Body of pancreas (tissue), 4 donors: ENCODE measurements at regions not wholly inside any gene's neighbourhood (a gene's known extent, or its start where the extent isn't known, plus 50 kb on each side); places are given as distances from the start of the nearest gene placed in this dataset.

ENCODE experiments used
- ATAC-seq: fragments of 150-250 bp; one replicate; pipeline ENCODE4 v1.9.1; 2016
- DNase-seq, 4 donors: peaks; one replicate each; pipeline ENCODE4 v3.0.0-alpha.2; 2019
- H3K27ac ChIP-seq, 4 donors: fragments of 200-600 bp; sonication (generic); 1 replicate in 3 of 4; 2 replicates in 1 of 4; pipeline versions ENCODE4 v1.5.1 to v1.6.1; 2016 to 2019; ENCODE audit warnings: mild to moderate bottlenecking in 1 of 4, mixed read lengths in 1 of 4, moderate library complexity in 1 of 4
- H3K27me3 ChIP-seq, 2 donors: fragments of 200-600 bp; sonication (generic); one replicate each; pipeline ENCODE4 v1.6.0; 2016; ENCODE audit warnings: mild to moderate bottlenecking in 1 of 2
- H3K36me3 ChIP-seq, 2 donors: fragments of 200-600 bp; sonication (generic); replicated peaks in 1 of 2; 2 replicates each; pipeline ENCODE4 v1.5.1; 2016; ENCODE audit warnings: low read depth in 2 of 2; ENCODE audit not compliant: insufficient read depth in 1 of 2
- H3K4me1 ChIP-seq: fragments of 200-600 bp; sonication (generic); one replicate; pipeline ENCODE4 v1.6.0; 2016
- H3K4me3 ChIP-seq, 2 donors: fragments of 200-600 bp; sonication (generic); 1 replicate in 1 of 2; 2 replicates in 1 of 2; pipeline ENCODE4 v1.5.1; 2016 to 2019
- H3K9me3 ChIP-seq, 3 donors: fragments of 200-600 bp; sonication (generic); 1 replicate in 2 of 3; 2 replicates in 1 of 3; pipeline ENCODE4 v1.5.1; 2016
- CTCF ChIP-seq, 7 experiments: fragments of 450-650 bp in 4 of 7; fragments of 200-600 bp in 3 of 7; sonication (generic) in 3 of 7; IDR thresholded peaks; one replicate each; pipeline ENCODE4 v1.5.1; 2016 to 2019; ENCODE audit warnings: antibody characterized with exemption in 7 of 7
- POLR2A ChIP-seq, 3 donors: fragments of 450-650 bp; IDR thresholded peaks; one replicate each; pipeline ENCODE4 v1.6.1; 2016; ENCODE audit warnings: antibody characterized with exemption in 3 of 3, mild to moderate bottlenecking in 2 of 3
- WGBS, 2 donors: methylation state at CpG; one replicate each; pipeline ENCODE4 v1.1.5; 2017; 5-methylcytosine and 5-hydroxymethylcytosine counted together
- intact Hi-C: fragments of 100-400 bp; cut with DNase I; formaldehyde crosslinking; loops from one replicate; pipeline ENCODE4 v1.15.1; 2023

DNA sequence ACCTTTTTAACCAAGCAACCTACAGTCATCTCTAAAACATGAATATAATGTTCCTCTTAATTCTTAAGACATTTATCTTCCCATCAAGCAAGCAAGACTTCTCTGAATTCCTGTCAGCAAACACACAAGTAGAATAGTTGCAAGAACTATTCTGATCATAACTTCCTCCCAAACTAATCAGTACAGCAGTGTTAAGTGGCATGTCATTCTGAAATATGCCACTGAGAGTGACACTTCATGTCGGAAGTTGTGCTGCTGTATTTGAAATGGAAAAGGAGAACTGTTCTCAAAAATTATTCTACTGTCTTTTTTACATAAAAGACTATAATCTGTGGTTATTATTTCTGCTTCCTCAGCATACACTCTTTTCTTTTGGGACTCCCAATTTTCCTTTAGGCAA is 546.6 kb downstream of the PCDH18 start:
- DNase-seq (no peak), ATAC-seq (no peak)
- Histone ChIP-seq H3K27me3 (no peaks in the 10 kb centered on the region), H3K4me3 (no peak overlapping the region), H3K36me3 (no peaks in the 10 kb centered on the region), H3K4me1 (no peaks in the 10 kb centered on the region), H3K9me3 (no peaks in the 10 kb centered on the region), H3K27ac (no peak overlapping the region)
- intact Hi-C loops = no loop called here
- WGBS, 2 donors = 38 to 48% methylated on average over 1 of the region's 1 CpG
- no peak for TF ChIP-seq CTCF (IDR thresholded peaks at IDR 0.05)
- TF ChIP-seq POLR2A (IDR thresholded peaks at IDR 0.05) = no peak

- 21 to 29% methylated on average over 4 of the region's 4 CpGs for WGBS, 2 donors
- ATAC-seq = no peak
- TF ChIP-seq CTCF (IDR thresholded peaks at IDR 0.05) (no peak), POLR2A (IDR thresholded peaks at IDR 0.05) (no peak)
- Histone ChIP-seq H3K27ac (no peak overlapping the region), H3K36me3 (no peaks in the 10 kb centered on the region), H3K27me3 (no peaks in the 10 kb centered on the region), H3K4me1 (no peaks in the 10 kb centered on the region), H3K9me3 (no peaks in the 10 kb centered on the region), H3K4me3 (no peak overlapping the region)
- intact Hi-C loops = no loop called here
- DNase-seq = no peak
Measured at GRCh38 chr4:136967069-136967468, 565.2 kb downstream of the PCDH18 start.

GRCh38 chr4:136965478-136965877 is 566.8 kb downstream of the PCDH18 start:
- H3K36me3 ChIP-seq = no peaks in the 10 kb centered on the region
- H3K27me3 ChIP-seq = no peaks in the 10 kb centered on the region
- H3K27ac ChIP-seq = no peak overlapping the region
- no peaks in the 10 kb centered on the region for H3K9me3 ChIP-seq
- no peak overlapping the region for H3K4me3 ChIP-seq
- ATAC-seq (no peak), DNase-seq (no peak)
- WGBS, 2 donors = 59 to 62% methylated on average over 3 of the region's 3 CpGs
- intact Hi-C loops = no loop called here
- TF ChIP-seq CTCF (IDR thresholded peaks at IDR 0.05) (no peak), POLR2A (IDR thresholded peaks at IDR 0.05) (no peak)
- H3K4me1 ChIP-seq = no peaks in the 10 kb centered on the region

- no peaks in the 10 kb centered on the region for H3K9me3 ChIP-seq
- H3K4me1 ChIP-seq = no peaks in the 10 kb centered on the region
- WGBS, 2 donors = 43 to 59% methylated on average over 2 of the region's 2 CpGs
- no peak overlapping the region for H3K27ac ChIP-seq
- no peaks in the 10 kb centered on the region for H3K27me3 ChIP-seq
- no peak for ATAC-seq
- TF ChIP-seq POLR2A (IDR thresholded peaks at IDR 0.05) = no peak
- no peaks in the 10 kb centered on the region for H3K36me3 ChIP-seq
- intact Hi-C loops = no loop called here
- no peak for DNase-seq
- H3K4me3 ChIP-seq = no peak overlapping the region
Measured at GRCh38 chr4:136962868-136963267, 569.4 kb downstream of the PCDH18 start.

GRCh38 chr4:136946307-136946907 is 585.9 kb downstream of the PCDH18 start:
- peaks cover 0 to 8% (median 0%) of the 10 kb centered on the region in 3 donors for H3K9me3 ChIP-seq
- ATAC-seq (no peak), DNase-seq (no peak)
- no peaks in the 10 kb centered on the region for H3K27me3 ChIP-seq
- intact Hi-C loops = no loop called here
- TF ChIP-seq POLR2A (IDR thresholded peaks at IDR 0.05) (no peak), CTCF (IDR thresholded peaks at IDR 0.05) (no peak)
- no peak overlapping the region for H3K4me3 ChIP-seq
- no peaks in the 10 kb centered on the region for H3K36me3 ChIP-seq
- WGBS, 2 donors = 80 to 83% methylated on average over 9 of the region's 9 CpGs
- H3K27ac ChIP-seq = no peak overlapping the region
- no peaks in the 10 kb centered on the region for H3K4me1 ChIP-seq
